Activated B cell treated with CpG ODN at 0.5 μM for 24 hours (primary cell): ENCODE measurements at regions not wholly inside any gene's neighbourhood (a gene's known extent, or its start where the extent isn't known, plus 50 kb on each side); places are given as distances from the start of the nearest gene placed in this dataset.

Experiments used
- ATAC-seq: fragments of 200-7000 bp; cut with Tn5 transposase; one replicate; pipeline ENCODE4 v1.10.0; 2021; ENCODE audit warnings: low read depth, mild to moderate bottlenecking, moderate library complexity
- CTCF ChIA-PET: fragments of 350-600 bp; sonication (Branson Sonifier 250); formaldehyde crosslinking; loops from one replicate; lab custom pipeline; 2021; ENCODE audit warnings: antibody characterized with exemption; lab: Charles Lee
- POLR2A ChIA-PET: fragments of 350-600 bp; sonication (Branson Sonifier 250); formaldehyde crosslinking; loops from one replicate; lab custom pipeline; 2021; ENCODE audit warnings: antibody characterized with exemption; lab: Charles Lee
- DNase-seq: peaks from one replicate; pipeline ENCODE4 v3.0.0; 2022
- H3K27ac Mint-ChIP-seq: one replicate; pipeline ENCODE4 v1.8.0; 2020; ENCODE audit warnings: mixed read lengths
- H3K27me3 Mint-ChIP-seq: one replicate; pipeline ENCODE4 v1.8.0; 2021; ENCODE audit warnings: mixed read lengths
- H3K36me3 Mint-ChIP-seq: one replicate; pipeline ENCODE4 v1.8.0; 2021; ENCODE audit warnings: low read depth, mixed read lengths
- H3K4me1 Mint-ChIP-seq: one replicate; pipeline ENCODE4 v1.8.0; 2021; ENCODE audit warnings: mixed read lengths
- H3K4me3 Mint-ChIP-seq: one replicate; pipeline ENCODE4 v1.8.0; 2020; ENCODE audit warnings: mild to moderate bottlenecking, mixed read lengths
- H3K9me3 Mint-ChIP-seq: one replicate; pipeline ENCODE4 v1.8.0; 2020; ENCODE audit warnings: mixed read lengths
- intact Hi-C: fragments of 100-400 bp; cut with micrococcal nuclease; formaldehyde crosslinking; loops from one replicate; pipeline ENCODE4 v1.15.1; 2024
- TF ChIP-seq, protein P1 (sequence below): fragments of 200-600 bp; IDR thresholded peaks from one replicate; pipeline ENCODE4 v1.8.0; 2022; ENCODE audit warnings: antibody characterized with exemption, mild to moderate bottlenecking

DNA sequence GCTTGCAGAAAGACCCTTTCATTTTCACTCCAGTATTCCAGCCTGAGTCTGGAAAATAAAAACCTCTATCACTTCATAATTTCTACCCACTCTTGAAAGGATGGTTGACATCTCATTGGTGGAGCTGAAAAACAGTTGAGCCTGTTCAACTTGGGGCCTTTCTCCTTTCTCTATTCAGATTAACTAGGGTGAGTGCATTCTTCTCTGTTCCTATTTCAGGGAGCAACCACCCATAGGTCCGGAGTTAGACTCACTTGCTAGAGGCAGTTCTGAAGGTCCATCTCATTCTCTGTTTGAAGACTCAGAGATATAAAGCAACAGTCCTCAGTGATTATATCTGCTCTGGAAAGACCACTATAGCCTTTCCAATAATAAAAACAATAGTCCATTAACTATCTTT is 167.9 kb upstream of the SPOPL start:
- Mint-ChIP-seq H3K9me3 (no peaks in the 10 kb centered on the region), H3K27ac (no peak overlapping the region), H3K4me1 (no peaks in the 10 kb centered on the region), H3K4me3 (no peak overlapping the region), H3K27me3 (no peaks in the 10 kb centered on the region), H3K36me3 (no peaks in the 10 kb centered on the region)
- ATAC-seq = no peak
- intact Hi-C loops = no loop called here
- no peak for DNase-seq
- TF ChIP-seq, protein P1, sequence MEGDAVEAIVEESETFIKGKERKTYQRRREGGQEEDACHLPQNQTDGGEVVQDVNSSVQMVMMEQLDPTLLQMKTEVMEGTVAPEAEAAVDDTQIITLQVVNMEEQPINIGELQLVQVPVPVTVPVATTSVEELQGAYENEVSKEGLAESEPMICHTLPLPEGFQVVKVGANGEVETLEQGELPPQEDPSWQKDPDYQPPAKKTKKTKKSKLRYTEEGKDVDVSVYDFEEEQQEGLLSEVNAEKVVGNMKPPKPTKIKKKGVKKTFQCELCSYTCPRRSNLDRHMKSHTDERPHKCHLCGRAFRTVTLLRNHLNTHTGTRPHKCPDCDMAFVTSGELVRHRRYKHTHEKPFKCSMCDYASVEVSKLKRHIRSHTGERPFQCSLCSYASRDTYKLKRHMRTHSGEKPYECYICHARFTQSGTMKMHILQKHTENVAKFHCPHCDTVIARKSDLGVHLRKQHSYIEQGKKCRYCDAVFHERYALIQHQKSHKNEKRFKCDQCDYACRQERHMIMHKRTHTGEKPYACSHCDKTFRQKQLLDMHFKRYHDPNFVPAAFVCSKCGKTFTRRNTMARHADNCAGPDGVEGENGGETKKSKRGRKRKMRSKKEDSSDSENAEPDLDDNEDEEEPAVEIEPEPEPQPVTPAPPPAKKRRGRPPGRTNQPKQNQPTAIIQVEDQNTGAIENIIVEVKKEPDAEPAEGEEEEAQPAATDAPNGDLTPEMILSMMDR = no peak
- ChIA-PET CTCF (no interaction called here), POLR2A (no interaction called here)

DNA sequence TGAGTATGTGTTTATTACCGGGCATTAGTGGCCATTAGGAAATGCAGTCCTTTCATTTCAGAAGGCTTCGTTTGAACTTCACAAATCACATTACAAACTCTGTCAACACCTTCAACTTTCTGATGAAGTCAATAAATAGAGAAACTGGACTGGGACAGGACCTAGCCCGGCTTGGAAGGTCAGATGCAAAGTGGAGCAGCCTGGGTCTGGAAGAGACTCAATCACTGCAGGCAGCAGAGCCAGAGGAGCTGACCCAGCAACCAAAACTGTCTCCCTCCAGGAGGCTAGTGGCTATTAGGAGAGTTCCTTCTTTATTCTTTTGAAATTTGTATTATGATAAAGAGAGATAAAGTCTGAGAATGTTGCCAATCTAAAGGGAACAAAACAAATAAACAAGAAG is 167.2 kb upstream of the SPOPL start:
- intact Hi-C loops = no loop called here
- no peaks in the 10 kb centered on the region for H3K9me3 Mint-ChIP-seq
- no peaks in the 10 kb centered on the region for H3K36me3 Mint-ChIP-seq
- ChIA-PET CTCF (no interaction called here), POLR2A (no interaction called here)
- ATAC-seq (no peak), DNase-seq (no peak)
- H3K27me3 Mint-ChIP-seq = no peaks in the 10 kb centered on the region
- no peak overlapping the region for H3K4me3 Mint-ChIP-seq
- no peaks in the 10 kb centered on the region for H3K4me1 Mint-ChIP-seq
- TF ChIP-seq, protein P1 = no peak
- no peak overlapping the region for H3K27ac Mint-ChIP-seq

DNA sequence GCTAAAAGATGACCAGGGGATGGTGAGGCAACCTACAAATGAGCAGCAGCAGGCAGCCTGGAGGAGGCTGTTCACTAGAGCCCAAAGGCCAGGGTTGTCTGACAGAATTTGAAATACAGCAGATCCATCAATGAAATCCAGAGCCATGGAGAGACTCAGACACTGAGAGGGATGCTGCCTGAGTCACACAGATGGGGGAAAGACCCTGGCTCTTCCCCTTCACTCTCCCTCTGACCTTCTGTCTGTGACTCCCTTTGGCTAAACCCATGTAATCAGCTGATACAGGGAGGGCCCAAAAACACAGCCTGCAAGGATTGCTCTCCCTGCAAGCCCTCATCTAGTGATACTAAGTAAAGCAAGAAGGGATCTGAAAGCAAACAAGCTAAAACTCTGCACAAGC is 166.5 kb upstream of the SPOPL start:
- Mint-ChIP-seq H3K36me3 (no peaks in the 10 kb centered on the region), H3K27ac (no peak overlapping the region), H3K4me3 (no peak overlapping the region), H3K9me3 (no peaks in the 10 kb centered on the region), H3K4me1 (no peaks in the 10 kb centered on the region), H3K27me3 (no peaks in the 10 kb centered on the region)
- no peak for DNase-seq
- ChIA-PET POLR2A (no interaction called here), CTCF (no interaction called here)
- ATAC-seq = no peak
- TF ChIP-seq, protein P1 = no peak
- intact Hi-C loops = no loop called here

DNA sequence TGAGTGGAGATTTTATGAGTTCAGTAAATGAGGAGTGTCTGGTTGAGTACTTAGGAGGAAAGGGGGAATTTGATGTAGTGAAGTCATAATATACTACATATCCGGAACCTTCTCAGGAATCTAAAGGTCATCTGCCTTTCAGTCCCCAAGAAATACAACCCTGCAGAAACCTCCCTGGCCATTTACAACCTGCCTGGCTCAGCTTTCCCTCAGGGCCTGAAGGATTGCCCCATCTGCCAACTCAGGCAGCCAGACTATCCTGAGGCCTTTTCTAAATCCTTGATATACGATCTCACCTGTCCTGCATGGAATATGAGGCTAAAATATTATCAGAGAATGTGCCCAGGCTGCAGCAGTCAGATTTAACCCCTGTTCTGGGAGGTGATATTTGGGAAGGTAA is 165.4 kb upstream of the SPOPL start:
- POLR2A ChIA-PET = no interaction called here
- Mint-ChIP-seq H3K4me3 (no peak overlapping the region), H3K4me1 (no peaks in the 10 kb centered on the region), H3K27ac (no peak overlapping the region), H3K27me3 (no peaks in the 10 kb centered on the region), H3K9me3 (no peaks in the 10 kb centered on the region), H3K36me3 (no peaks in the 10 kb centered on the region)
- intact Hi-C loops = no loop called here
- TF ChIP-seq, protein P1 = no peak
- no peak for DNase-seq
- CTCF ChIA-PET = no interaction called here
- ATAC-seq = no peak

DNA sequence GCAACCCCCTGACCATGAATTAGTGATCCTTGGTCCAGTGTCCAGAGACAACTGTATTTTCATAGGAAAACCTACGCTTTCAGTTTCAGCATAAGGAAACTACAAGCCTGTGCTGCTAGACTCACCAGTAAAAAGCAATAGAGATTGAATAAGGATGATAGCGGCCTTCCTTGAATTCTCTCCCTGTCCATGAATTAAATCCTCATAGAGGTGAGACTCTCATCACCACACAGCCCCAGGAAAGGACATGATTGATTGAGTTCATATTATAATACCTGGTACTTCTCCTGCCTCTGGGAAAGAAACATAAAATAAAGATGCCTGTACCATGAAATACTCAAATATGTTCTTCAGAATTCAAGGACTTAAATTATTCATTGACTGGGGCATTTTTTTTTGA is 146.3 kb upstream of the SPOPL start:
- TF ChIP-seq, protein P1 = no peak
- CTCF ChIA-PET = no interaction called here

More for the DNA sequence above, 146.3 kb upstream of the SPOPL start:
- H3K9me3 Mint-ChIP-seq = no peaks in the 10 kb centered on the region
- ATAC-seq (no peak), DNase-seq (no peak)
- intact Hi-C loops = no loop called here
- H3K27ac Mint-ChIP-seq = no peak overlapping the region
- POLR2A ChIA-PET = no interaction called here
- H3K4me1 Mint-ChIP-seq = no peaks in the 10 kb centered on the region
- no peak overlapping the region for H3K4me3 Mint-ChIP-seq
- no peaks in the 10 kb centered on the region for H3K36me3 Mint-ChIP-seq
- peaks cover 2% of the 10 kb centered on the region for H3K27me3 Mint-ChIP-seq
